Loucy (cell line): ENCODE measurements at regions not wholly inside any gene's neighbourhood (a gene's known extent, or its start where the extent isn't known, plus 50 kb on each side); places are given as distances from the start of the nearest gene placed in this dataset.
"Not testable (repeated sequence)": the region's sequence is repeated elsewhere in the genome, so short reads cannot be mapped to it uniquely, and the experiment has no call there.

Experiments
- H2AFZ ChIP-seq: fragments of 200-600 bp; sonication (generic); 2 replicates; pipeline ENCODE4 v1.6.0; 2016; ENCODE audit warnings: antibody characterized with exemption, mild to moderate bottlenecking, low read length, moderate library complexity
- H3F3A ChIP-seq: fragments of 200-600 bp; 2 replicates; pipeline ENCODE4 v1.6.0; 2016; ENCODE audit warnings: antibody characterized with exemption, low read depth, mild to moderate bottlenecking
- H3K27me3 ChIP-seq: fragments of 200-600 bp; sonication (generic); 2 replicates; pipeline ENCODE4 v1.6.1; 2014; ENCODE audit warnings: low read length, mild to moderate bottlenecking; ENCODE audit not compliant: insufficient read depth, poor library complexity, severe bottlenecking
- H3K36me3 ChIP-seq: fragments of 200-600 bp; sonication (generic); 2 replicates; pipeline ENCODE4 v1.6.1; 2016; ENCODE audit warnings: low read length; ENCODE audit not compliant: insufficient read depth
- H3K4me1 ChIP-seq: fragments of 200-600 bp; sonication (generic); 2 replicates; pipeline ENCODE4 v1.5.1; 2014; ENCODE audit warnings: low read length, mild to moderate bottlenecking; ENCODE audit not compliant: insufficient read depth, poor library complexity, severe bottlenecking
- H3K4me2 ChIP-seq: fragments of 200-600 bp; sonication (generic); 2 replicates; pipeline ENCODE4 v1.6.0; 2014; ENCODE audit warnings: antibody characterized with exemption, low read length, low read depth, mild to moderate bottlenecking; ENCODE audit not compliant: poor library complexity, severe bottlenecking
- H3K4me3 ChIP-seq: fragments of 200-600 bp; sonication (generic); 2 replicates; pipeline ENCODE4 v1.5.1; 2014; ENCODE audit warnings: low read length, mild to moderate bottlenecking, mixed read lengths; ENCODE audit not compliant: poor library complexity, severe bottlenecking
- H3K79me2 ChIP-seq: fragments of 200-600 bp; sonication (generic); 2 replicates; pipeline ENCODE4 v1.6.1; 2014; ENCODE audit warnings: low read length; ENCODE audit not compliant: insufficient read depth
- H3K9ac ChIP-seq: fragments of 200-600 bp; sonication (generic); 2 replicates; pipeline ENCODE4 v1.6.0; 2014; ENCODE audit warnings: mild to moderate bottlenecking, low read depth, low read length, moderate library complexity; ENCODE audit not compliant: poor library complexity, severe bottlenecking
- H3K9me2 ChIP-seq: fragments of 200-600 bp; sonication (generic); replicated peaks from 2 replicates; pipeline ENCODE4 v1.6.1; 2016; ENCODE audit warnings: low read depth, low read length, mixed read lengths
- H3K9me3 ChIP-seq: fragments of 200-600 bp; sonication (generic); 2 replicates; pipeline ENCODE4 v1.6.1; 2014; ENCODE audit warnings: mild to moderate bottlenecking, antibody characterized with exemption, low read length, low read depth; ENCODE audit not compliant: insufficient read depth
- H4K20me1 ChIP-seq: fragments of 200-600 bp; sonication (generic); 2 replicates; pipeline ENCODE4 v1.6.0; 2014; ENCODE audit warnings: antibody characterized with exemption, low read length, mild to moderate bottlenecking; ENCODE audit not compliant: insufficient read depth, poor library complexity, severe bottlenecking
- CTCF ChIP-seq: fragments of 200-600 bp; sonication (generic); conservative IDR thresholded peaks from 2 replicates; pipeline ENCODE4 v1.5.1; 2014; ENCODE audit warnings: mild to moderate bottlenecking, antibody characterized with exemption, low read length
- EZH2phosphoT487 ChIP-seq: fragments of 200-600 bp; IDR thresholded peaks from 2 replicates; pipeline ENCODE4 v1.6.1; 2018; ENCODE audit warnings: antibody characterized with exemption, mild to moderate bottlenecking, moderate library complexity, borderline replicate concordance

- H3K36me3 ChIP-seq, result no peaks in the 10 kb centered on the region
- TF ChIP-seq CTCF (no peak), EZH2phosphoT487 (no peak)
- H3K4me1 ChIP-seq, result no peaks in the 10 kb centered on the region
- no peaks in the 10 kb centered on the region for H3K9me3 ChIP-seq
- no peak overlapping the region for H2AFZ ChIP-seq
- no peaks in the 10 kb centered on the region for H4K20me1 ChIP-seq
- H3K9me2 ChIP-seq, result no peaks in the 10 kb centered on the region
- no peaks in the 10 kb centered on the region for H3F3A ChIP-seq
- H3K9ac ChIP-seq, result no peak overlapping the region
- no peak overlapping the region for H3K4me2 ChIP-seq
- no peak overlapping the region for H3K4me3 ChIP-seq
- H3K79me2 ChIP-seq, result no peaks in the 10 kb centered on the region
- H3K27me3 ChIP-seq, result no peaks in the 10 kb centered on the region
Observed at GRCh38 chr5:42940853-42941252, 99.3 kb downstream of the ANXA2R start.

- not testable (repeated sequence) for H3K9ac ChIP-seq, H3K4me1 ChIP-seq, H4K20me1 ChIP-seq, H3F3A ChIP-seq, H2AFZ ChIP-seq, H3K4me3 ChIP-seq, H3K9me2 ChIP-seq, H3K27me3 ChIP-seq, H3K9me3 ChIP-seq, H3K4me2 ChIP-seq, H3K36me3 ChIP-seq, H3K79me2 ChIP-seq
Observed at GRCh38 chr5:42932011-42932410, 108.1 kb downstream of the ANXA2R start.

- H4K20me1 ChIP-seq, H3K9me2 ChIP-seq: not testable (repeated sequence)
Observed at GRCh38 chr5:42931451-42931850, 108.7 kb downstream of the ANXA2R start.

GRCh38 chr5:42930934-42931333, 109.2 kb downstream of the ANXA2R start:
- Histone ChIP-seq H3K4me3 (no peak overlapping the region), H3K27me3 (no peaks in the 10 kb centered on the region), H3K9ac (no peak overlapping the region), H3K79me2 (no peaks in the 10 kb centered on the region), H4K20me1 (no peaks in the 10 kb centered on the region), H3K4me1 (no peaks in the 10 kb centered on the region), H3K9me2 (no peaks in the 10 kb centered on the region), H3K36me3 (no peaks in the 10 kb centered on the region), H3K4me2 (no peak overlapping the region), H3F3A (no peaks in the 10 kb centered on the region), H2AFZ (no peak overlapping the region), H3K9me3 (no peaks in the 10 kb centered on the region)
- TF ChIP-seq EZH2phosphoT487 (no peak), CTCF (no peak)

More at GRCh38 chr5:42931451-42931850, 108.7 kb downstream of the ANXA2R start:
- not testable (repeated sequence) for H3K79me2 ChIP-seq, H3K9ac ChIP-seq, H3K36me3 ChIP-seq, H3F3A ChIP-seq, H3K4me3 ChIP-seq, H3K9me3 ChIP-seq, H3K4me2 ChIP-seq, H3K27me3 ChIP-seq, H2AFZ ChIP-seq, H3K4me1 ChIP-seq
